SK-N-SH treated with all-trans-retinoic acid at 6 μM for 48 hours (cell line): ENCODE measurements at regions not wholly inside any gene's neighbourhood (a gene's known extent, or its start where the extent isn't known, plus 50 kb on each side); places are given as distances from the start of the nearest gene placed in this dataset.

Experiments
- ARNTL ChIP-seq: fragments of 450-650 bp; formaldehyde crosslinking; IDR thresholded peaks from 2 replicates; pipeline ENCODE4 v1.5.0; 2020; ENCODE audit warnings: low read depth, mild to moderate bottlenecking, moderate library complexity, borderline replicate concordance
- ESRRG ChIP-seq: fragments of 250-450 bp; sonication (Bioruptor Pico); IDR thresholded peaks from 2 replicates; pipeline ENCODE4 v1.6.1; 2021; ENCODE audit warnings: mild to moderate bottlenecking
- OSR1 ChIP-seq: fragments of 250-450 bp; sonication (Bioruptor Pico); IDR thresholded peaks from 2 replicates; pipeline ENCODE4 v1.8.0; 2022; ENCODE audit warnings: moderate library complexity, mild to moderate bottlenecking, inconsistent platforms
- RARB ChIP-seq: fragments of 250-450 bp; sonication (Bioruptor Pico); IDR thresholded peaks from 2 replicates; pipeline ENCODE4 v1.8.0; 2021; ENCODE audit warnings: mild to moderate bottlenecking, moderate library complexity
- TOX ChIP-seq: fragments of 250-450 bp; sonication (Bioruptor Pico); IDR thresholded peaks from 2 replicates; pipeline ENCODE4 v1.8.0; 2021; ENCODE audit warnings: mild to moderate bottlenecking, moderate library complexity, borderline replicate concordance
- ZFP3 ChIP-seq: fragments of 250-450 bp; sonication (Bioruptor Pico); IDR thresholded peaks from 2 replicates; pipeline ENCODE4 v1.5.0; 2020; ENCODE audit warnings: mild to moderate bottlenecking, moderate library complexity
- ZFP30 ChIP-seq: fragments of 450-650 bp; formaldehyde crosslinking; IDR thresholded peaks from 2 replicates; pipeline ENCODE4 v1.5.0; 2022; ENCODE audit warnings: mild to moderate bottlenecking, moderate library complexity
- ZNF565 ChIP-seq: fragments of 450-650 bp; formaldehyde crosslinking; conservative IDR thresholded peaks from 2 replicates; pipeline ENCODE4 v1.5.0; 2020; ENCODE audit warnings: low read depth, mild to moderate bottlenecking, moderate library complexity
- ZNF8 ChIP-seq: fragments of 450-650 bp; formaldehyde crosslinking; IDR thresholded peaks from 2 replicates; pipeline ENCODE4 v1.5.0; 2020; ENCODE audit warnings: mild to moderate bottlenecking, moderate library complexity
- TF ChIP-seq, protein P1 (sequence below): fragments of 250-450 bp; sonication (Bioruptor Pico); IDR thresholded peaks from 2 replicates; pipeline ENCODE4 v1.8.0; 2021; ENCODE audit warnings: low read depth, mild to moderate bottlenecking, moderate library complexity, borderline replicate concordance
- TF ChIP-seq, protein P2 (sequence below): fragments of 250-450 bp; sonication (Bioruptor Pico); IDR thresholded peaks from 2 replicates; pipeline ENCODE4 v1.8.0; 2020; ENCODE audit warnings: mild to moderate bottlenecking, moderate library complexity, borderline replicate concordance

DNA sequence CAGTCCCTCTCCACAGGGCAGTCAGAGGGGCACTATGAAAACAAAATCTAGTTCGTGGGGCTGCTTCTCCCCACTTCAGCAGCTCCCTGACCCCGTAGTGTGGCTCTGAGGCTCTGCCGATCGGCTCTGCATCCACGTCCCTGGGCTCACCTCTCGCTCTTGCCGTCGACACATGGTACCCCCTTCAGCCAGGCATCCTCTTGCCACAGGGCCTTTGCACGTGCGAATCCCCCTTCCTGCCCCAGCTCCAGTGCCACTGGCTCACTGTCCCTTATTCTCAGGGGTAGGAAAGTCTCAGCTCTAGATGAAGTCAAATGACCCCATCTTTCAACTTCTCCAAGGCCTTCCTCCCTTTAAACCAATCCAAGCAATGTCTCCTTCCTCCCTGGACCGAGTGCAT, 72.7 kb downstream of the KLHDC7A start:
- TF ChIP-seq ZNF565 (CRISPR knock-in tag) (no peak), RARB (no peak), ZNF8 (no peak), ESRRG (CRISPR knock-in tag) (no peak), ZFP30 (CRISPR knock-in tag) (no peak), ZFP3 (CRISPR knock-in tag) (no peak), OSR1 (CRISPR knock-in tag) (no peak), TOX (CRISPR knock-in tag) (no peak), ARNTL (no peak)
- TF ChIP-seq, protein P1, sequence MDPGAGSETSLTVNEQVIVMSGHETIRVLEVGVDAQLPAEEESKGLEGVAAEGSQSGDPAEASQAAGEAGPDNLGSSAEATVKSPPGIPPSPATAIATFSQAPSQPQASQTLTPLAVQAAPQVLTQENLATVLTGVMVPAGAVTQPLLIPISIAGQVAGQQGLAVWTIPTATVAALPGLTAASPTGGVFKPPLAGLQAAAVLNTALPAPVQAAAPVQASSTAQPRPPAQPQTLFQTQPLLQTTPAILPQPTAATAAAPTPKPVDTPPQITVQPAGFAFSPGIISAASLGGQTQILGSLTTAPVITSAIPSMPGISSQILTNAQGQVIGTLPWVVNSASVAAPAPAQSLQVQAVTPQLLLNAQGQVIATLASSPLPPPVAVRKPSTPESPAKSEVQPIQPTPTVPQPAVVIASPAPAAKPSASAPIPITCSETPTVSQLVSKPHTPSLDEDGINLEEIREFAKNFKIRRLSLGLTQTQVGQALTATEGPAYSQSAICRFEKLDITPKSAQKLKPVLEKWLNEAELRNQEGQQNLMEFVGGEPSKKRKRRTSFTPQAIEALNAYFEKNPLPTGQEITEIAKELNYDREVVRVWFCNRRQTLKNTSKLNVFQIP (CRISPR knock-in tag): no peak
- TF ChIP-seq, protein P2, sequence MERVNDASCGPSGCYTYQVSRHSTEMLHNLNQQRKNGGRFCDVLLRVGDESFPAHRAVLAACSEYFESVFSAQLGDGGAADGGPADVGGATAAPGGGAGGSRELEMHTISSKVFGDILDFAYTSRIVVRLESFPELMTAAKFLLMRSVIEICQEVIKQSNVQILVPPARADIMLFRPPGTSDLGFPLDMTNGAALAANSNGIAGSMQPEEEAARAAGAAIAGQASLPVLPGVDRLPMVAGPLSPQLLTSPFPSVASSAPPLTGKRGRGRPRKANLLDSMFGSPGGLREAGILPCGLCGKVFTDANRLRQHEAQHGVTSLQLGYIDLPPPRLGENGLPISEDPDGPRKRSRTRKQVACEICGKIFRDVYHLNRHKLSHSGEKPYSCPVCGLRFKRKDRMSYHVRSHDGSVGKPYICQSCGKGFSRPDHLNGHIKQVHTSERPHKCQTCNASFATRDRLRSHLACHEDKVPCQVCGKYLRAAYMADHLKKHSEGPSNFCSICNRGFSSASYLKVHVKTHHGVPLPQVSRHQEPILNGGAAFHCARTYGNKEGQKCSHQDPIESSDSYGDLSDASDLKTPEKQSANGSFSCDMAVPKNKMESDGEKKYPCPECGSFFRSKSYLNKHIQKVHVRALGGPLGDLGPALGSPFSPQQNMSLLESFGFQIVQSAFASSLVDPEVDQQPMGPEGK (CRISPR knock-in tag): no peak
